NB4 (cell line): ENCODE measurements at regions not wholly inside any gene's neighbourhood (a gene's known extent, or its start where the extent isn't known, plus 50 kb on each side); places are given as distances from the start of the nearest gene placed in this dataset.

Experiments used
- CTCF ChIP-seq: IDR thresholded peaks from one replicate; pipeline ENCODE4 v1.5.1; 2012; ENCODE audit warnings: low read depth, low read length
- MAX ChIP-seq: IDR thresholded peaks from 2 replicates; pipeline ENCODE4 v1.6.1; 2011; ENCODE audit warnings: low read depth, low read length
- POLR2A ChIP-seq: IDR thresholded peaks from 2 replicates; pipeline ENCODE4 v1.6.1; 2011; ENCODE audit warnings: mild to moderate bottlenecking; ENCODE audit not compliant: insufficient read length; ENCODE audit errors: extremely low read depth

- TF ChIP-seq CTCF = no peak
- TF ChIP-seq POLR2A = no peak
- TF ChIP-seq MAX = no peak
These were observed 81.2 kb upstream of the PRR5 start for GRCh38 chr22:44620841-44621257.
